ENCODE measurements at regions not wholly inside any gene's neighbourhood (a gene's known extent, or its start where the extent isn't known, plus 50 kb on each side); places are given as distances from the start of the nearest gene placed in this dataset.
A peak's percentile ranks its signal among the peaks of the same experiment; 100 is the strongest.

DNA sequence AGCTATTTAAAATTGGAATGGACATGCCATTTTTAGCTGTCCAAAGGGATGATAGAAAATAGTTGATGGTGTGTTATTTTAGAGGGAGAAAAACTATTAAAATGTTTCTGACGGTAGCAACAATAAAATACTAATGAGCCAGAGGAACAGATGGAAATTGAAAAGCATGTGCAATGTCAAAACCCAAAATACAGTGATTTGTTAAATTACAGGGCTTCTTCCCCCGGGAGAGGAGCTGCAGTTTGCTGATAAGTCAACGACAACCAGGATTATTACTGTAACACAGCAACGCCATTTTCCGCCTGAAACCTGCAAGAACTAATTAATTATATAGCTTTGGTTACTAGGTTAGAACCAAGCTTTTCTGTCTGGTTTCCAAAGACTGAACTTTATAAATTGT lies 179.6 kb upstream of the SPTLC3 start:
- WGBS, 2 donors = 68 to 74% methylated on average over 5 of the region's 5 CpGs
- H3K36me3 ChIP-seq = no peaks in the 10 kb centered on the region
- H3K9me3 ChIP-seq = no peaks in the 10 kb centered on the region
- no peak overlapping the region for H3K4me3 ChIP-seq (replicated peaks in 1 of 3)
- H3K27ac ChIP-seq = no peak overlapping the region
- no peak for TF ChIP-seq POLR2A (IDR thresholded peaks at IDR 0.05)
- TF ChIP-seq, protein P1, sequence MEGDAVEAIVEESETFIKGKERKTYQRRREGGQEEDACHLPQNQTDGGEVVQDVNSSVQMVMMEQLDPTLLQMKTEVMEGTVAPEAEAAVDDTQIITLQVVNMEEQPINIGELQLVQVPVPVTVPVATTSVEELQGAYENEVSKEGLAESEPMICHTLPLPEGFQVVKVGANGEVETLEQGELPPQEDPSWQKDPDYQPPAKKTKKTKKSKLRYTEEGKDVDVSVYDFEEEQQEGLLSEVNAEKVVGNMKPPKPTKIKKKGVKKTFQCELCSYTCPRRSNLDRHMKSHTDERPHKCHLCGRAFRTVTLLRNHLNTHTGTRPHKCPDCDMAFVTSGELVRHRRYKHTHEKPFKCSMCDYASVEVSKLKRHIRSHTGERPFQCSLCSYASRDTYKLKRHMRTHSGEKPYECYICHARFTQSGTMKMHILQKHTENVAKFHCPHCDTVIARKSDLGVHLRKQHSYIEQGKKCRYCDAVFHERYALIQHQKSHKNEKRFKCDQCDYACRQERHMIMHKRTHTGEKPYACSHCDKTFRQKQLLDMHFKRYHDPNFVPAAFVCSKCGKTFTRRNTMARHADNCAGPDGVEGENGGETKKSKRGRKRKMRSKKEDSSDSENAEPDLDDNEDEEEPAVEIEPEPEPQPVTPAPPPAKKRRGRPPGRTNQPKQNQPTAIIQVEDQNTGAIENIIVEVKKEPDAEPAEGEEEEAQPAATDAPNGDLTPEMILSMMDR (IDR thresholded peaks at IDR 0.05) = no peak
- intact Hi-C loops (cut with DNase I) = no loop called here
- no peaks in the 10 kb centered on the region for H3K27me3 ChIP-seq
- no peak for DNase-seq
- peaks cover 0 to 9% of the 10 kb centered on the region in 2 donors for H3K4me1 ChIP-seq

DNA sequence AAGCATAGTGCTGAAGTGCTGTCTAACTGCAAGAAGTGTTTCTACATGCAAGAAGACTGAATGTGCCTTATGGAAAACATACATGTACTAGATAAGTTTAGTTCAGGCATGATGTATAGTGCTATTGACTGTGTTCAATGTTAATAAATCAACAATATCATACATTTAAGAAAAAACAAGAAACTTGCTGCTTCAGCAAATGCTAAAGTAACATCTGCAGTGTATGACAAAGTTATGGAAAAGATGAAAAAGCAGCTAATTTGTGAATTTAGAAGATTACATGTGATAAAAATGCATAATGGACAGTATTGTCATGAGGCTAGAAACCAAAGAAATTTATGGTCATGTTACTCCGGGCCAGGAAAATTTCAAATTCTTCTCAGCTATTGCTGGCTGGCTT lies 174.9 kb upstream of the SPTLC3 start:
- intact Hi-C loops (cut with DNase I) = no loop called here
- WGBS, 2 donors = 31 to 62% methylated on average over 1 of the region's 1 CpG
- TF ChIP-seq, protein P1 (IDR thresholded peaks at IDR 0.05) = no peak
- no peaks in the 10 kb centered on the region for H3K9me3 ChIP-seq
- no peaks in the 10 kb centered on the region for H3K4me1 ChIP-seq
- no peak for DNase-seq
- no peaks in the 10 kb centered on the region for H3K27me3 ChIP-seq
- H3K36me3 ChIP-seq = no peaks in the 10 kb centered on the region
- no peak overlapping the region for H3K4me3 ChIP-seq (replicated peaks in 1 of 3)
- no peak overlapping the region for H3K27ac ChIP-seq

DNA sequence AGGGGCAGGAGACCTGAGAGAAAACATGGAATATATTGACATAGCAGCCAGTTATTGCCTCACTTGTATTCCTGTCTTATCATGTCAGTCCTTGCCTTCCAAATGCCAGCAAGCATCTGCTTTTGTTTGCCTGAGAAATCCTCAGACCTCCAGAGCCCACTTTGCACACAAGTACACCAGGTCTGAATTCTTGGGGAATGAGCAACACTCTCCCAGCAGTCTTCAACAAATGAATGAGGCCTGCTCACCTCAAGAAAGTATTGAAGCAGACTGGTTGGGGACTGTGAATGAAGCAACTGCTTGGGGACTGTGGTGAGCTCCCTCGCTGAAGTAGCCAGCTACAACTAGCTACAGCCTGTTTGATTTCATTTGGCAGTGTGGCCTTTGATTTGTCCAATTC lies 172.8 kb upstream of the SPTLC3 start:
- intact Hi-C loops (cut with DNase I) = no loop called here

DNA sequence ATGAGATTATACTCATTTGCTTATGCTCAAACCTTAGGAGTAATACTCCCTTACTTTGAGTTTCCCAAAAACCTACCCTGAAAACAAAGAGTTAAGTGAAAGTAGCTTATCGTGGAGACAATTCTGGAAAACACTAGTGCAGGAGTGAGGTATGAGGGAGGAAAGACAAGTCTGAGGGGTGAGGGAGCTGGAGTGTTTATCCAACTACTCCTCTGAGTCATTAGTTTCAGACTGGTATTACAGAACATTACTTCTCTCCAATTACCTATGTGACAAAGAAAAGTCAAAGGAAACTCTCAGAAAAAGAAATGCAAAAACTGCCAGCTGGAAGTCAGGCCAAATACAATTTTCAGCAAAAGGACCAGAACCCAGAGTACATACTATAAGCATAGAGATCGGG lies 171.1 kb upstream of the SPTLC3 start:
- Histone ChIP-seq H3K27ac (no peak overlapping the region), H3K27me3 (no peaks in the 10 kb centered on the region), H3K36me3 (no peaks in the 10 kb centered on the region), H3K9me3 (no peaks in the 10 kb centered on the region), H3K4me3 (replicated peaks in 1 of 3) (no peak overlapping the region), H3K4me1 (no peaks in the 10 kb centered on the region)
- TF ChIP-seq POLR2A (IDR thresholded peaks at IDR 0.05) = no peak
- TF ChIP-seq, protein P1 (IDR thresholded peaks at IDR 0.05) = no peak
- DNase-seq = no peak
- WGBS, 2 donors = 43 to 46% methylated on average over 2 of the region's 2 CpGs
- intact Hi-C loops (cut with DNase I) = no loop called here

More for the DNA sequence above, 172.8 kb upstream of the SPTLC3 start:
- H3K27ac ChIP-seq = no peak overlapping the region
- H3K27me3 ChIP-seq = no peaks in the 10 kb centered on the region
- no peak overlapping the region for H3K4me3 ChIP-seq (replicated peaks in 1 of 3)
- 89 to 92% methylated on average over 1 of the region's 1 CpG for WGBS, 2 donors
- no peaks in the 10 kb centered on the region for H3K36me3 ChIP-seq
- H3K9me3 ChIP-seq = no peaks in the 10 kb centered on the region
- DNase-seq = no peak
- no peaks in the 10 kb centered on the region for H3K4me1 ChIP-seq
- TF ChIP-seq, protein P1 (IDR thresholded peaks at IDR 0.05) = no peak
- no peak for TF ChIP-seq POLR2A (IDR thresholded peaks at IDR 0.05)

DNA sequence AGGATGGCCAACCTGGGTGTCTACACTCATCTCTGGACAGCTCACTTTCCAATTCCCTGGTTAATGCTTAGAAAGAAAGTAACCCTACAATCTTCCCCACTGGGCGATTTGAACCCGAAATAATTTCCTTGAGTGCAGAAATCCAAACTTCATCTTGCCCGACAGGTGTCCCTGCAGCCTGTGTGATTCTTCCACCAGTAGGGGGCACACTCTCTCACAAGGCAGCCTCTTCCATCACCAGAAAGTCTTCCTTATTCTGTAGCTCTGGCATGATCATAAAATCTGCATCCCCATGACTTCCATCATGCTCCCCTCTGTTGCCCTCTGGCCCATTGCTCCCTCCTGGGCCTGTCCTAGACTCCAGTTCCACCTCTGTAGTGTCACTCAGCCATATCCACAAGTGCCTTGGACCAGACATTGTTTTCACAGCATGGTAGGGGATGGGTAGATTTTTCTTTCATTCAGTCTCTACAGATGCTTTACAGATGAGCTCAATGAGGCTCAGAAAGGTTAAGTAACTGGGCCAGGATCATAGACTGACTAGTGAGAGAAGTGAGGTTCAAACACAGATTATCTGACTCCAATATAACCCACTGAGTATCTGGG lies 170.4 kb upstream of the SPTLC3 start:
- Histone ChIP-seq H3K4me3 (replicated peaks in 1 of 3) (no peak overlapping the region), H3K36me3 (no peaks in the 10 kb centered on the region), H3K27ac (no peak overlapping the region), H3K9me3 (no peaks in the 10 kb centered on the region), H3K27me3 (no peaks in the 10 kb centered on the region), H3K4me1 (no peaks in the 10 kb centered on the region)
- 80 to 83% methylated on average over 3 of the region's 3 CpGs for WGBS, 2 donors
- TF ChIP-seq POLR2A (IDR thresholded peaks at IDR 0.05) = no peak
- TF ChIP-seq, protein P1 (IDR thresholded peaks at IDR 0.05) = peak in 1 of 6 experiments; percentile 14
- intact Hi-C loops (cut with DNase I) = no loop called here
- no peak for DNase-seq
